Endothelial cell of hepatic sinusoid (primary cell): ENCODE measurements at regions not wholly inside any gene's neighbourhood (a gene's known extent, or its start where the extent isn't known, plus 50 kb on each side); places are given as distances from the start of the nearest gene placed in this dataset.

ENCODE experiments used
- in situ Hi-C: cut with HindIII; loops from 2 replicates; pipeline ENCODE4 v1.10.0; 2017; ENCODE audit warnings: low sequenced_read_pairs

DNA sequence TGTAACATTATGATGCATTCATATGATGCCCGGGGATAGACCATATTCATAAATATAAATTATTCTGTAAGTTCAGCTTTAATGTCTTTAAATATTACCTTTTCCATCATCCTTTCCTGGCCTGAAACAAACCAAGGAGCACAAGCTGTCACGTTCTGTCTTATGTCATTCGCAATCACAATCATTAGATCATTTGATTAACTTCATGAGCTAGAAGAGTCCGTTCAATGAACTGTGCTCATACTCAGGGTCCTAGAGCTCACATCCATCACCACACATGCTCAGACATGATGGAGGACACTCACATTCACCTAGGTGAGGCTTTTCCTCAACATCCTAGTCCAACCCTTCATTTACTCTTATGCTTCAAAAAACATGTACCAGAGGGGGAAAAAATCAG, 599.0 kb upstream of the ID2 start:
- in situ Hi-C loops, result no loop called here

DNA sequence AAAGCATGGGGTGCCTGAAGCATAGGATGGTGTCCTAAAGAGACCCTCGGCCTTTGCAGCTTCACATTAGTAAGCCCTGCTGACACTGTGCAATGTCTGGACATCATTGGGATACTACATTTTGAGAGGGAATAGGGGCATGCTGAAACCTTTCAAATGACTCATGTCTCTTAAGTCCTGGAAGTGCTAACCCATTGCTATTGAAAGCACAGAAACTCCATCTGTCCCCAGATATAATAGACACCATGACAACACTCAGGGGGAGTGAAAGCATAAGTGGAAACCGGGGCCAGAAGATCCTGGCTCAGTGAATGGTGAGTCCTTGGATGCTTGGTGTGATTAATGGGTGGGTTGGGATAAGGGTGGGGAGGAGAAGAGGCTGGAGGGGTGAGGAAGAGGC, 595.5 kb upstream of the ID2 start:
- in situ Hi-C loops, result no loop called here

DNA sequence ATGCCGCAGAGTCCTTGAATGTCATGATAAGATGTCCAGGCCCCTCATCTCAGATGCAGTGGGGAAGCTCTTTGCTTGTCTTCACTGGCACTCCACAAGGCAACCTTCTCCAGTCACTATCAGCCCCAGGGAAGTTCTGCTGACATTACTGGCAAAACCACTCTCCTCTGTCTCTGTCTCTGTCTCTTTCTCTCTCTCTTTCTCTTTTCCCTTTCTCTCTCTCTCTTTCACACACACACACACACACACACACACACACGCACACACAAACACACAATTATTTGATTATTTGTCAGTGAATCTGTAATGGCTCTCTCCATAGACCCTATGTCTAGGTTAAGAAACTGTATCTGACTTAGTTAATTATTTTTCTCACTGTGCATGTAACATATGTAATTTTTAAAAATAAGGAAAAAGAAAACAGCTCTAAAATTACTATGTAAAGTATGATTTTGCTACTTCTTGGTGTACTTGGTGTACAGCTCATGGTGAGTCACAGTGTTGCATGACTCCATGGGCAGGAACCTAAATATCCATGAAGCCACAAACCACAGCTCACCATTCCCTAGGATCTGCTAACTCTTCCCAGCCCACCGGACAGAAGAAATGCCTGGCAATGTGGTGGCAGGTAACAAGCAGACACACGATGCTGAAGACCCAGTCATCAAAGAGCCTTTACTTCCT, 594.9 kb upstream of the ID2 start:
- in situ Hi-C loops, result no loop called here

DNA sequence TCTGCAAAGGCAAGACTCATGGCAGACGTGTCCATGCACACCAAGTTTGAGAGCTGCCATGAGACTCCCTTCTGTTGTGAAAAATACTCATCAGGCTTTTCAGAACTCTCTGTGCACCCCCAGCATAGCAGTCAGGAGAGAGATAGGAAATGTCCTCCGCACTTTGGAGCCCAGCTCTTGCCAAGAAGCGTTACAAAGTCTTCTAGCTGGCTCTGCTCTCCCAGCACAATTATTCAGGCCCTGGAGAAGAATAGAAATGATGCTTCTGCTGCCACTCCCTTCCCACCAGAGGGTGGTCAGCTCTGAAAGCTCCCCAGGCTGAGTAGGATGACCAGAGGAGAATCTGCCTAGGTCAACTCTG, 594.4 kb upstream of the ID2 start:
- in situ Hi-C loops, result no loop called here

DNA sequence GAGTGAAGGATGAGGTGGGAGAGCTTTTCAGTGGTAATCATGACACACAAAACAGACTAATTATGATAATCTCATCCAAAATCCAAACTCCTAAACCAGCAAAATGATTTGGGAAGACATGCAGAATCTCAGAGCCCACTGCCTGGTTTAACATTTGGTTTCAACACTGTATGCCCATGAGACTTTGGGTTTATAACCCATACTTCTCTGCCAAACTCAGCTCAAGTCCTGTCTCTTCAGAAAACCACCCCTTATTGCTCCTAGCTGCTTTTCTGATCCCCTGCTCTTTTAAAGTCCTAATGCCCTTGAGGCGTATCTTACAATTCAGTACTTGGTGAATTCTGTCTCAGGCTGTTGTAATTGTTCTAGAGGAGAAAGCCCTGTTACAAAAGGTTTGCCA, 593.0 kb upstream of the ID2 start:
- in situ Hi-C loops, result no loop called here

DNA sequence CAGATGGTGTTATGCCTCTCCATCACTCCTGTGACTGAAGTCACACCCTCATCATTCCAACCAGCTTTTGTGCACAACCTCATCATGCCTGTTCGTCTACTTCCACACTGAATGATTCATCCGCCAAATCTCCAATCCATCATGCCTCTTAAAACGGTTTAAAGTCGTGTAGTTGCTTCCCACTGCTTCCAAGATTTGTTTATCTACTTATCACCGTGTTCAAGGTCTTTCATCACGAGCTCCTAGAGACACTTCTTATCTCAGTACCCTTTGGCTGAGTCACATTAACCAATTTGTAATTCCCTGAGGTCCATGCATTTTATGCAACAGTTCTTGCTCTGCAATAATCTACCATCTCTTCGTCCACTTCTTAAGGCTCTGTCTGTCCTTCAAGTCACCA, 592.3 kb upstream of the ID2 start:
- in situ Hi-C loops, result no loop called here

DNA sequence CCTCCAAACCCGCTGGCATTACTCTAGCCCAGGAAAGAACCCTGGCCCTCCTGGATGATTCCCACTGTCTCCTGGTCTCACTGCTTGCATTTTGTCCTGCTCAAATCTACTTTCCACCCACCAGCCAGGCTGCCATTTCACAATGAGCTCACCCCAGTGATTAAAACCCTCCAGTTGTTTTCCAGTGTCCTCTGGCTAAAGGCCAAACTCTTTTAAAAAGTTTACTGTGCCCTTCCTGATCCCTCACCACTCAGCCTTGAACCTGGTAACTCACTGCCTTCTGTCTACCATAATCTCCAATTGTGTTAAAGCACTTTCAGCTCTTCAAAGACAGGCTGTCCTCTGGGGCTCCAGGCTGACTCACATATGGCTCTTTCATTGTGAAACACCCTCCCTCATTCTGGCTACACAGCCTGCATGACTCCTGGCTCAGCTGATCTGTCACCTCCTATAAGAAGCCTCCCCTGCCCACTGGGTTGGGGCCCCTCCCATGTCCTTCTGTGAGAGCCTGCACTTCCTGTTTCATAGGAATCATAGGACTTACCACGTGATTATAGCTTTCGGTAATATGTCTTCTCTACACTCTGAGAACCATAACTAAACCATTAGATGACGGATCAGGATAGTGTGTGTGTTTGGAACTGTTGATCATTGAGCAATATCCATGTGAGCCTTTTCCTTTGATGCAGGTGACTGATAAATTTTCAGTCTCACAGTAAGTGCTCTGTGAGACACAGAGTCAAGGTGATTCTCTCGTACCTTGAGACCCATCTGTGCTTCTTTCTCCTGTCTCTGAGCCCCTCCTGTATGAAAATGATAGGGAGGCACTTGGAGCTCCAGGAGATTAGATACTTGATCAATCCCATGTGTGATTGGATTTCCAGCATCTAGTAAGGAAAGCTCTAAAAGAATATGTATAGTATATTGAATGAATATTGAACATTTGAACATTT, 590.8 kb upstream of the ID2 start:
- in situ Hi-C loops, result no loop called here

DNA sequence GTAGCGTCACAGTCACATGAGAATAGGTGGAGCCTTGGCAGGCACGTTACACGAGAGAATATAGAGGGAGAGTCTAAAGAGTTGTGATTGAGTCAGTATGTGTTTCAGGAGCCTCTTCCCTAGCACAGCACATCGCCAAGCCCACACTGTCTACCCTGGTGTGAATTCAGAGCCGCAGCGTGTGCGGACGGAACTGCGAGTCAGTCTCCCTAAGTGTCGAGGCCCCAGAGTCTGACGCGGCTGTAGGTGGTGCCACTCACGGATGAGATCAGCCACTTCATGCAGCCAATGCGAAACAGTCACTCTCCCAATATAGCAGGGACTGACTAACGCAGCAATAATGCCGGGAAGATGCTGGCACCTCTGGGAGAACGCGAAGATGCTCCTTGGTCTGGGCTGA, 587.3 kb upstream of the ID2 start:
- in situ Hi-C loops, result no loop called here

DNA sequence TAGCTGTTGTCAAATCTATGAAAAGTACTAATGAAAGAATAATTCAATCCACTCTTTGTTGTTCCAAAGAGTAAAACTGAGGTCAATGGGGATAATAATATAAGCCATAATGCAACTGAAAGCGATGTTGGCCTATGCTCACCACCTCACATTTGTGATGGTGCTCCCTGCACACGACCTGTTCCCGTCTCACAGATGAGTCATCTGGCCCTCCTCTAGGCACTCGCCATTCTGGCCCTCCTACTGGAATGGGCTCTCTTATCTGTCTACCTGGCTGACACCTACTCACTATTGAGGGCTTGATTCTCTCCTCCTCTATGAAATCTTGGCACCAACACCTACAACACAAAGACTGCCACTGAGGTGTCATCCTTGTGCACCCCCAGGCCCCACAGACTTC, 585.9 kb upstream of the ID2 start:
- in situ Hi-C loops, result no loop called here

DNA sequence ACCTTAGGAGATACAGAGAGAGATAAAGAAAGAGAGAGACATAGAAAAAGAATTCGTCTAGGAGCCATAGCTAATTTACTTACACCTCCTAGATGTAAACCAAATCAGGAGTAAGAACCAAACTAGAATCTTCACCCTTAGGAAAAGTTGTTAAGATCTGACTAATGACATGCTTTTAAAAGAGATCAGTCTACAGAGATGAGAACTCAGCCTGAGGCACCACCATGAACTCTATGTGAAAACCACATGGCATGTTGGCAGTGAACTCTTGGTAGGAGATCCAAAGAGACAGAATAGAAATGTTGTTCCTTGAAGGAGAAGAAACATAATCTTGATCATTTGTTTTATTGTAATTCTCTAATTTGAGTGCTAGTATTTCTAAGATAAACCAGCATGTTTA, 585.4 kb upstream of the ID2 start:
- in situ Hi-C loops, result no loop called here

DNA sequence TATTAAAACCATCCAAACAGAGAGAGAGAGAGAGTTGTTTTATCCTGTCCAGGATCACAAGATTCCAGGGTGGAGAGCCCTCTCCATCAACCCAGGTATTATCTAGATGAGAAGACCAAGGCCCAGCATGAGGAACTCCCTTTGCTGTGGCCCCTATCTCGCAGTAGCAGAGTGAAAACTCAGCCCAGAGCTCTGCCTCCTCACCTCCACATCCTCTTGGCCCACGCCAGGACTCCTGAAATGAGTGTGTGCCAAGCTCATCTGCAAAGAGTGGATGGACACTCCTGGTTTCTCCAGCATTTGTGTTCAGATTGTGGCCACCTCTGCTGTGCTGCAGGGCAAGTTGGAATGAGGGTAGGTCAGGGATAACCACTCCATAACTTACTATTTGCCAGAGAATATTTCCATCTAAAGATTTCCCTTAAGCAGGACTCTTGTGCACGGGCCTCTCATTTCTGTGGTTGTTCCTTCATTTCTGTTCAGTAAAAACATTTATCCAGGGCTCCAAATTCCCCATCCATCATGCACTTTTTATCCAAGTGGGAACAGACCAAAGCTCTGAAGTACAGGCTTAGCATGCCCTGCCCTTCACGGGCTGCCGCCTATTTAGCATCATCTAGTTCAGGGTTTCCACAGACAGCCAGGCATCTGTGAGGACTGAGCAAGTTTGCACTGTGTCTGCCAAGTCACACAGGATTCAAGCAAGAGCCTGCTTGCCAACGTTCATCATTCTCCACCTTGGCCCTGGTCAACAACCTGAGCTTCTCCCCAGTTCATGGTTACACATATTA, 583.2 kb upstream of the ID2 start:
- in situ Hi-C loops, result no loop called here

DNA sequence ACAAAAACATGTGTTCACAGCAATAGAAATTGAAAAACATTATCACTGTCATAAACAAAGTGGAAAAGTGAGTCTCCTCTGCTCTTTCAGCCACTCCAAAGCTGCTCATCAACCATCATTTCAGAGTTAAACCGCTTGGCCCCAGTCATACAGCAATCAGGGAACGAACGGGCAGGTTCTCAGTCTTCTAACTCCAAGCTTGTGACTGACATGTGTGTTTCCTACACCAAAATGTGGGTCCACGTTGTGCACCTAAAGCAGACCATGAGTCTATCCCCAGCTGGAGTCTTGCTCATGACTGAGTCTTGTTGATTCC, 582.6 kb upstream of the ID2 start:
- in situ Hi-C loops, result no loop called here

DNA sequence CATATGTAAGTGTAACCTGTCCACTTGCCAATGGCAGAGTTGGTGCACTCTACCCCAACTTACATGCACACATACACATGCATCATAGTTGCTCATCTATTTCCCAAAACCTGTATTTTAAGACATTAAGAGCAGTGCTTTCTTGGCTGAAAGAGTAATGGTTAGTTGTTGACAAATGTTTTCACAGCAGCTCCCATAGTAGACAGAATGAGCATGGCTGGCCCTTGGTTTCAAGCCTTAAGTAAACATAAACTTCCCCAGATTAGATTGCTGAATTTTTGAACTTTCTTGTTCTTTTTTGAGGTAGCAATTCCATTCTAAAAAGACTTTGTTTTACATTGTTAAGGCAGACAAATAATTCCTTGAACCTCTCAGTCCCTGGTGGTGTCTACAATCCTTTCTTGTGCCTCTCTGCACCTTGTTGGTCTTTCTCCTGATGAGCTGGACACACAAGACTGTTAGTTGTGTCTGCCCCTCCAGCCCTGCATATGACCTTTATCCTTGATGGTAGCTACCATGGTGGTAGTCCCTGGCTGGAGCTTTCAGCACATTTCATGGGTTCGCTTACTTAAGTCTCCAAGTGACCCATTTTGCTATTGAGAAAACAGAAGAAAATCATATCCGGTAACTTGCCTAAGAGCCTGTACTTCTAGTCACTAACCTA, 580.1 kb upstream of the ID2 start:
- in situ Hi-C loops, result loop anchor here (5.0 kb wide), 1 partner anchor 34 kb away; no protein-coding TSS in a partner anchor

DNA sequence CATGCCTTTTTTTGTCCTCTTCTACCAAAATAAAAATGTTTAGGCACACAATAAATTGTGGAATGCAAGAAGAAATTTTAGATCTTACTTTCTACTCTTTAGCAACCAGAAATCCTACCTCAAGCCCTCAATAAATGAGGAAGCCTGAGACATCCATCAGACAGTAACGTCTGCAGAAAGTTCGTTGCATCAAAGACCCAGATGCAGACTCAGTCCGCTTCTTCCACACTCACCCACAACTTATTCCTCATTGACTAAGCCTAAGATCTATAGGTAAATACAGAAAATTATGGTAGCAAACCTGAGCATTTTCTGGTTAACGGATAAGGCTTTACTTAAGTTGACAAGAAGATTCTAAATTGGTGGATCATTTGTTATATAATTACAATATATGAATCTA, 579.4 kb upstream of the ID2 start:
- in situ Hi-C loops, result loop anchor here (5.0 kb wide), 1 partner anchor 35 kb away; no protein-coding TSS in a partner anchor

DNA sequence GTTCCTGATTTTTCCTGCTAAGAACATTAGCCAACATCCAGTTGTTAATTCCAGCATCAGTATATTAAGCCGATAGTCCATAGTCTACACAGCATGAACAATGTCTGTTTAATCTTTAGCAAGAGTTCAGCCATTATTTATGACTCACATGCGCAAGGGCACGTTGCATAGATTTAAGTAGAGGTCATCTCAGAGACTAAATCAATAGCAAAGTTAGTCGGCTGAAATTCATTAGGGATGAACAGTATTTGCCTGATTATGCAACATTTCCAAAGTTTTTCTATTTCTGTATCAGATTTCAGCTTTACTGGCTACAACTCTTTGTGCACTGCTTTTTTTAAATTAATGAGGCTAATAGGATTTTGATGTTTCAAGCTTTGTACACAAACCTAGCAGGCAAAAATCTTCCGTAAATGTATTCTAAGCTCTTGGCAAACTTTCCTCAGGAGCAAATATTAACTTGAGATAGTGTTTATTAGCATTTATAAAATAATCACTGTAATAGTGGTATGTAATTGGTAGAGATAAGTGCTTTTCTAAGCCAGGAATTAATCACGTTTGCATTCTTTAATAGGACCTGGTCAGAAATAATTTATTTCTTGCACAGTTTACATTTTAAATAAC, 578.7 kb upstream of the ID2 start:
- in situ Hi-C loops, result loop anchor here (5.0 kb wide), 1 partner anchor 36 kb away; no protein-coding TSS in a partner anchor

DNA sequence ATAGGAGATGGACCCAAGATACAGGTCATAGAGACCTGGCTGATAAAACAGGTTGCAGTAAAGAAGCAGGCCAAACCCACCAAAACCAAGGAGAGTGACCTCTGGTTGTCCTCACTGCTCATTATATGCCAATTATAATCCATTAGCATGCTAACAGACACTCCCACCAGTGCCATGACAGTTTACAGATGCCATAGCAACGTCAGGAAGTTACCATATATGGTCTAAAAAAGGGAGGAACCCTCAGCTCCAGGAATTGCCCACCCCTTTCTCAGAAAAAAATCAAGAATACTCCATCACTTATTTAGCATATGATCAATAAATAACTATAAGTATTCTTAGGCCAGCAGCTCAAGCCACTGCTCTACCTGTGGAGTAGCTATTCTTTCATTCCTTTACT, 574.7 kb upstream of the ID2 start:
- in situ Hi-C loops, result no loop called here

DNA sequence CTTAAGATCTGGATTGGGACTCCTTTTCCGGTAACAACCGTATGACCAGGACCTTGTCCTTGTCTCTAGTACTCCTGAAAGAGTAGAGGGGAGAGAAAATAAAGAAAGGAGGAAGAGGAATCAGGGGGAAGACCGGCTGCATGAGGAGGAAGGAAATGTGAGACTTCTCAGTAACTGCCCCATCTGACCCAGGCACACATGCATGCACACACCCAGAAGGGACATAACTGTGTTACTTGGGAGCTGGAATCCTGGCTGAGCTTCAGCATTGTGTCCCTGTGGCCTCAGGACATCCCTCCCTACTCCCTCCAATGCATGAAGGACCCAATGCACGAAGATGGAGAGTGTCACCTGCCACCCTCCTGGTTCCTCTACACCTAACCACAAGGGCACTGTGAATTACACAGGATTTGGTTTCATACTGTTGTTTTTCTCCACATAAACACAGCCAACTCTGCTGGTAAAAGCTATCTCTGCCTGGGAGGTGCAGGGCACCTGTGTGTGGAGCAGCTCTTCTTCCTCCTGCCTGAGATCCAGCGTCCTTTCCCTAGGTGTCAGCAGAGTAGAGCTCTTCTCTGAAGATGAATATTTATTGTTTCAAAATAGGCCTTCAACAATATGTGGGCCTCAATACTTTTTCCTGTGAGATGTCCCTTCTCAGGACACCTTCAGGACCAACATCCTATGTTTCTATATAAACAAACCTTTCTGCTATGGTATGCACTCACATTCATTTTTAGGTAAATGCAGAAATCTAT, 574.1 kb upstream of the ID2 start:
- in situ Hi-C loops, result no loop called here

DNA sequence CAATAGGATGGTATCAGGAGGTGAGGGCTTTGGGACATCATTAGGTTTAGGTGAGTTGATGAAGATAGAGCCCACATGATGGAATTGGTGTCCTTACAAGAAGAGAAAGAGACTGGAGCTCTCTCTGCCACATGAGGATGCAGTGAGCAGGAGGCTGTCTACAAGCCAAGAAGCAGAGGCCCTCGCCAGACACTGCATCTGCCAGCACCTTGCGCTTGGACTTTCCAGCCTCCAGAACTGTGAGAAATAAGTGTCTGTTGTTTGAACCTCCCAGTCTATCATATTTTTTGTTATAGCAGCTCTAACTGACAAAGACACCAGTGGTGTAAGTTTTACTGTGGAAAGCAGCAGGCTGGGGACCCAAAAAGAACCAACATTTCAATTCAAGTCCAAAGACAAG, 571.1 kb upstream of the ID2 start:
- in situ Hi-C loops, result no loop called here

DNA sequence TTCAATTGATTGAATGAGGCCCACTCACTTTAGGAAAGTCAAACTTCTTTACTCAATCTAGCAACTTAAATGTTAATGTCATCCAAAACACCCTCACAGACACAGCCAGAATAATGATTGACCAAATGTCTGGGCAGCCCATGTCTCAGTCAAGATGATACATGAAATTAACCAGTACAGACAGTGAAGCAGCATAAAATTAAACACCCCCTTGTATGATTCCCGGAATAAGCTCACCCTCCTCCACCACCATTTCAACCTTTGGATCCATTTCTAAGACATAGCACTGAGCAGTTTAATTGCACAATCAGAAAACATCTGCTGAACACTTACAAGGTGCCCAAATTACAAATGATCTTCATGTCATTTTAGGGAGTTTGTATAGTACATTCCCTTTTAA, 570.7 kb upstream of the ID2 start:
- in situ Hi-C loops, result no loop called here

DNA sequence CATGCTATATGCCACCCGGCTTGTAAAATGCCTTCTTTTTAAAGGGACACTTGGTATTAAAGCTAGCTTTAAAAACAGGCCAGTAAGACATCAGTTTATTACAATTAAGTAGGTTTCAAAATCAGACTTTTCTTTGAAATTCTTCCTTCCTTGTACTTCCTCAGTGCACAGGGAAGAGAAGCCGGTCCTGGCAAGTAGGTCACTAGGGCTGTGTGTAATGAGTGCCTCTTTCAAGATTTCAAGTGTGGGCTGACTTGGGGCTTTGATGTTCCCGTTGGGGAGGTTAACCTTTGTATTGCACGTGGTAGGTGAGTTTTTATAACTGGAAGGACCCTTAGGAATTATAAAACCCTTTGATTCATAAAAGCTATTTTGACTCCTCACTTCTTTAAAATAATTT, 566.4 kb upstream of the ID2 start:
- in situ Hi-C loops, result no loop called here
